NCI-H2107 treated with DMSO at 0.1 percent for 48 hours (cell line): ENCODE measurements at regions not wholly inside any gene's neighbourhood (a gene's known extent, or its start where the extent isn't known, plus 50 kb on each side); places are given as distances from the start of the nearest gene placed in this dataset.

ENCODE experiments used
- DNase-seq: peaks from one replicate; lab custom pipeline; 2025; ENCODE audit not compliant: unreplicated experiment; lab: John Stamatoyannopoulos, UW

DNA sequence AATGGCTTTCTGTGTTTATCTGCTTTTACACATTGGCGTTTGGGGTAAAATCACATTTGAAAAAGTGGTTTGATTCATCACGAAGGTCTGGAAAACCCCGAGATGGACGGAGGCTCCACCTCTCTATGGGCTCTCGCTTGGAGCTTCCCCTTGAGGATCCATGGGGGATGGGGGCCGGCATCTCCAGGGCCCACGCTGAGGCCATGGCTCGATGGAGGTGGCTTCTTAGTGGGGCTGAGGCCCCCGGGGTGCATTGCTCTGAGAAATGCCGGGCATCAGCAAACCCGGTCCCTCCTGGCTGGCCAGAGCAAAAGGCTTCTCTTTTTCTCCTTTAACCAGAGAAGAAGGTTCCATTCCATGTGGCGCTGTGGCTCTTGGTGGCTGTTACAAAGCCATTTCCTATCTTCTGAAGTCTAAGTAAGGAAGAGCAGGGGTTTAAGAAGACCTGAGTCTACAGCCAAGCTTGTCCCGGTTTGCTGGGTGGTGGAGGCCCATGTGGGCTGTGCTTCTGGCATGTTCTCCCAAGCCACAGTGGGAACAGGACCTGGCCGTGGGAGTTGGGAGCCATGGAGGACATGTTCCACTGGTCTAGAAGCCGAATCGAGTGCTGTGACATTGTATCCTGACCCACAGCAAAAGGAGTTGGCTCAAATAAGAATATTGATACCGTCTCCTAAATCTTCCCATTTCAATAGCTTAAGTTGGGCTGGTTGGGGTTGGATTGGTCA lies 243.5 kb upstream of the PITRM1 start:
- DNase-seq, result no peak

DNA sequence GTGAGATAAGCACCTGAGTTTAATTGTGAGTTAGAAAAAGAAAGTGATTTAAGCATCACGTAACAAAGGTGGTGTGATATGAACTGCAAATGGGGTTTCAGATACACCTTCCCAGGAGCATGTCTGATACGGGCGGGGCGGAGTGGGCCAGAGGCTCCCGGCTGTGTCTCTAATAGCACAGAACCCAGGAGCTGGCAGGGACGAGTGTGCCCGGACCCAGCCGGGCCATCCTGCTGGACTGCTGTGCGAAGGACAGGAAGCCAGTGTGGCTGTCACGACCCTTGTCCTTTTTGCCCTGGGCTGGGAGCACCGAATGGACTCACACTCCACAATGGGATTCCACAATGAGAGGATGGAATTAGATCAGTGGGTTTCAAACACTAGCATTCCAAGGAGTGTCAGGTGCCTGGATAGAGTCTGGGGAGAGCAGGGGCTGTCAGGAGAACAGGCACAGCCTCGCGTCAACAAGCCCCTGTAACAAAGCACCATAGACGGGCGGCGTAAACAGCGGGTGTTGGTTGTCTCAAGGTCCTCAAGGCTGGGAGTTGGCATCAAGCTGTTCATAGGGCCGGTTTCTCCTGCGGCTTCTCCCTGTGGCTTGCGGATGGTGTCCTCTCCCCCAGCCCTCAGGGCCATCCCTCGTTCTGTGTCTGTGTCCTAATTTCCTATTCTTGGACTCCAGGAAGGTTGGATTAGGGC lies 242.6 kb upstream of the PITRM1 start:
- no peak for DNase-seq

DNA sequence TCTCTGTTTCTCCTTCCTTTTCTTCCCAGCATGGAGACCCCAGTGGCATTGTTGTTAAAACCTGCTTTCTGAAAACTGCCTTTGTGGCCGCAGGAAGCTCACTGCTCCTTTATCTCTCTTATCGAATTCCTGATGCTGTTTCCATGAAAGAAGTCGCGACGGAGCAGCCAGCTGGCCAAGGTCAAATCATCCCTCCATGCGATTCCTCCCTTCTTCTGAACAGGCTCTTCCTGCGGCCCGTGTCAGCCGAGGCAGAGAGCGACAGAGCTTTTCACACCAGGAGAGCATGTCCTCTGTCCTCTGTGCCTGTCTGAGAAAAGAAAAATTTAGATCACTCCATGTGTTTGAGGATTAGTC lies 242.1 kb upstream of the PITRM1 start:
- no peak for DNase-seq

DNA sequence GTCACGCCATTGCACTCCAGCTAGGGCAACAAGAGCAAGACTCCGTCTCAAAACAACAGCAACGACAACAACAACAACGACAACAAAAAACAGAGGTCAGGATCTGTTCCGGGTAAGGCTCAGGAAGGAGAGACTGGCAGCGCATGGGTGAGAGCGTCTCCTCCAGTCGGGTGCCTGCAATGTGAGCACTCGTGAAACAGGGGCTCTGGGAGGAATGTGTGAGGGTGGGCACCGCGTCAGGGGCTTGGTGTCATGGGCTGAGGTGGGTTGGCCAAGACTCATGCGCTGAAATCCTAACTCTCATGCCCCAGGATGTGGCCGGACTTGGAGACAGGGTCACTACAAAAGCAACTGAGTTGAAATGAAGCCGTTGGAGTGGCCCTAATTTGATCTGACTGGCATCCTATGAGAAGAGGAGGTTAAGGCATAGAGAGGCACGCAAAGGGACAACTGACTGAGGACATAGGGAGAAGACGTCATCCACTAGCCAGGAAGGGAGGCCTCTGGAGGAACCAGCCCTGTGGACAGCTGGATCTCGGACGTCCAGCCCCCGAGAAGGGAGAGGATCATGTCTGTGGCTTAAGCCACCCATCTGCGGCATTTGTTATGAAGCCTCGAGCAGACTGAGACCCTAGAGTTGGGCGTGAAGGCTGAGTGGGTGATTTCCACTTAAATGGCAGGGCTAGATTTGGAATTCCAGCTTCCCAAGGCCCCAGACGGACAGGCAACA lies 241.5 kb upstream of the PITRM1 start:
- no peak for DNase-seq

DNA sequence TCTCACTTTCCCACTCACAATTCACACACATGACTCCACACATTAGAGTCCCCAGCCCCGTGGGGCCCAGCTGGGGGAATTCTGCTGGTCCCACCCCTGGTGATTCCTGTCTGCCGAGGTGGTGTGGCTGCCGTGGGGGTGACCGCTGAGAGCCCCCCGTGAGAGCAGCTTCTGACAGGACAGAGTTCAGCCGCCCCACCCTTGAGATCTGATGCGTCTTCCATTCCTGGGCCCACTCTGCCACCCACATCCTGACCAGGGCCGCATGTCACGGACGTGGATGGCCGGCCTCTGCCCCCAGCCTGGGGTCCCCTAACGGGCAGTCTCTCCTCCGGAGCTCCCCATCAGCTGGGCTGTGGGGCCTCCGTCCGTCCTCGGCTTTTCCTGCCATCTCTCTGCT lies 240.1 kb upstream of the PITRM1 start:
- no peak for DNase-seq

DNA sequence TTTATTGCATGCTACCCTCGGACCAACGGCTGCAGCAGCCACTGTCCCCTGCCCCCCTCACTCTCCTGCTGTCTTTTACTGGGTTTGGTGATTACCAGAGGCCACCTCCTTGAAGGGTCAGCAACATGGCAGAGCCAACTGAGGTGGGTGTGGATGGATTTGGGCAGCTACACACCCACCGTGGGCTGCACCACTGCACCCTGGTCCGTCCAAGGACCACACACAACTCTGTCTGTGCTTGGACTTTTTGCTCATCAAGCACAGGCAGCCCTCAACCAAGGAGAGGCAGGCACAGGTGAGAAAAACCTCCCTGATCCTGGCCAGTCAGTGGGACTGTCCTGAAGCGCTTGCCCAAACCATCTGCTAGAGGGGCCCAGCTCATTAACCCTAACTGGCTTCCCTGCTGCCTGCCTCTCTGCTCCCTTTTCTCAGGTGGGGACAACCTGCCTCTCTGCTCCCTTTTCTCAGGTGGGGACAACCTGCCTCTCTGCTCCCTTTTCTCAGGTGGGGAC lies 239.5 kb upstream of the PITRM1 start:
- no peak for DNase-seq

DNA sequence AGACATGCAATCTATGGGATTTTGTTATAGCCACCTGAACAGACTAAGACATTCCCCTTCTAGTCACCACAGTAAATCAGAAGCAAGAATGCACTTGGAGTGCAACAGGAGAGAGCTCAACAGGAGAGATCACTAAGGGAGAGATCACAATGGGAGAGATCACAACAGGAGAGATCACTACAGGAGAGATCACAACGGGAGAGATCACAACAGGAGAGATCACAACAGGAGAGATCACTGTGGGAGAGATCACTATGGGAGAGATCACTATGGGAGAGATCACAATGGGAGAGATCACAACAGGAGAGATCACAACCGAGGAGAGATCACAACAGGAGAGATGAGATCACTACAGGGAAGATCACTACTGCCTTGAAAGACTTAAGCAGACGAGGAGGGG lies 238.5 kb upstream of the PITRM1 start:
- DNase-seq, result no peak

DNA sequence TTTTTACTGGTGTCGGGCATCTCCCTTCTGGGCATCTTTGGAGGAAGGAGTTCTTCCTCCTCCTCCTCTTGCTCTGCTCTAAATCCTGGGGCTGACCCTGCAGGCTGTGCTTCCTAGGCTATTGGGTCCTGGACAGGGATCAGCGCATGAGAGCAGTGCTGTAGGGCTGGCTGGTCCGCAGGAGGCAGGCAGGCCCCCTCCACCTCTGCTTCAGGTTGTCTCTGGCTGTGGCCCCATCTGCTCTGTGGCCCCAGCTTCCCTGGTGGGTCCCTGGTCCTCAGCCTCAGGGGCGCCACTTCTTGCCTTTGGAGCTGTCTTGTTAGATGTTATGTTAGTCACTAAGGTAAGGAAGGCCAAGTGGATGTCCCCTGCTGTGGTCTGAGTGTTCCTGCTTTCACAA lies 237.3 kb upstream of the PITRM1 start:
- DNase-seq, result no peak

DNA sequence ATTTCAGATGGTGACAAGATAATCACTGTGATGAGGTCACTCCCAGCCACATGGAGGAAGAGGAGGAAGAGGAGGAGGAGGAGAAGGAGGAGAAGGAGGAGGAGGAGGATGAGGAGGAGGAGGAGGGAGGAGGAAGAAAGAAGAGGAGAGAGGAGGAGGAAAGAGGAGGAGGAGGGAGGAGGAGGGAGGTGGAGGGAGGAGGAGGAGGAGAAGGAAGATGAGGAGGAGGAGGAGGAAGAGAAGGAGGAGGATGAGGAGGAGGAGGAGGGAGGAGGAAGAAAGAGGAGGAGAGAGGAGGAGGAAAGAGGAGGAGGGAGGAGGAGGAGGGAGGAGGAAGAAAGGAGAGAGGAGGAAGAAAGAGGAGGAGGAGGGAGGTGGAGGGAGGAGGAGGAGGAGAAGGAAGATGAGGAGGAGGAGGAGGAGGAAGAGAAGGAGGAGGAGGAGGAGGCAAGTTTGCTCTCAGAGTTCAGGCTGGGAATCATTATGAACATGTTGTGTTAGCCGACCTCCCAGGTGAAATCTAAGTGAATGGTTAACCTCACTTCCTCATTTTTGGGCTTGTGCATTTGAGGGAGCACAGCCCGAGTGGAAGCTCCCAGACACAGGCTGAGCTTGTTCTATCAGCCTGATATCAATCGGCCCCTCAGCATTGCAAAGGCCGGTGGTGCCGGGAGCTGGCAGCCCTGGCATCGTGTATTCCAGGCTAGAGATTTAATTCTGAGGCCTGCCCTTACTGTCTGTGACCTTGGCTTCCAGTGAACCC lies 236.2 kb upstream of the PITRM1 start:
- no peak for DNase-seq

DNA sequence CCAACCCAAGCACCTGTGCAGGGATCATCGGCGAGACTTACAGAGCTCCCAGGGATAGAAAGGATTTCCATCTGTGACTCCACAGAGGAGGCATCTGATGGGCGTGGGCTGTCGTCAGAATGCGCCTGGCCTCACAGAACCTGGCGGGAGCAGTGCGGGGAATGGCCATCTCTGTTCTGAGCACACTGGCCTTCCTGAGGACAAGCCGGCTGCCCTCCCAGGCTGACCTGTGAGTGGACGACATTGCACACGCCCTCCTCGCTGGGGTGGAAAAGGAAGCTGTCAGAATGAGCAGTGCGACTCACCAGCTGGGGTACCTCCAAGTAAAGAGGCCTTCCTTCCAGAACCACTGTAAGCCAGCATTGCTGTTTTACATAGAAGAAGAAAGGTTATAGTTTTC lies 234.6 kb upstream of the PITRM1 start:
- DNase-seq, result no peak

DNA sequence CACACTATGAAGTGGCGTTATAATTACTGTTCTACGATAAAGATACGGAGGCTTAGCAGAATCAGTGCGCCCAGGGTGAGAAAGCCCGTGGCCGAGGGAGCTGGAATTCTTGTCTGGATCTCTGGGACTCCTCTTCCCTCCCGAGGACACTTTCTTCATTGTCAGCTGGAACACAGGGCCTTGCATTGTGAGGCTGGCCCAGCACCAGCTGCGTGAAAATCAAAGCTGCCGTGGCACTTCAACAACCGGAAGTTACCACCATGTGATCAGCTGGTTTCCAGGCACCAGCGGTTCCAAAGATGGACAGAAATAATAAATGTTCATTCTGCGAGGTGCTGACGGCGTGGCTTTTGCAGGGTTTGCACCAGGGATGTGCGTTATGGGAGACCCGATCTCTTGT lies 234.0 kb upstream of the PITRM1 start:
- DNase-seq, result no peak

DNA sequence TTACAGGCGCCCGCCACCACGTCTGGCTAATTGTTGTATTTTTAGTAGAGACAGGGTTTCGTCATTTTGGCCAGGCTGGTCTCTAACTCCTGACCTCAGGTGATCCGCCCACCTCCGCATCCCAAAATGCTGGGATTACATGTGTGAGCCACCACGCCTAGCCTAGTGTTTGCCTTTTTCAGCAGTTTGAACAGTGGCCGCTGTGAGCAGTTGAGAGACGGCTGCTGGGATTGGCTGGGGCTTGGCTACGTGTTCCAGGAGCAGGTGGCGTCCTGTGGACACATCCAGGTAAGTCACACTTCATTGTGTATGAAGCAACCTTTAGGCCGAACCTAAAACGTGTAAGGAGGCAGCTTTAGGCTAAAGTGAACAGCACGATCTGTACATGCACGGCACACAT lies 231.8 kb upstream of the PITRM1 start:
- no peak for DNase-seq

DNA sequence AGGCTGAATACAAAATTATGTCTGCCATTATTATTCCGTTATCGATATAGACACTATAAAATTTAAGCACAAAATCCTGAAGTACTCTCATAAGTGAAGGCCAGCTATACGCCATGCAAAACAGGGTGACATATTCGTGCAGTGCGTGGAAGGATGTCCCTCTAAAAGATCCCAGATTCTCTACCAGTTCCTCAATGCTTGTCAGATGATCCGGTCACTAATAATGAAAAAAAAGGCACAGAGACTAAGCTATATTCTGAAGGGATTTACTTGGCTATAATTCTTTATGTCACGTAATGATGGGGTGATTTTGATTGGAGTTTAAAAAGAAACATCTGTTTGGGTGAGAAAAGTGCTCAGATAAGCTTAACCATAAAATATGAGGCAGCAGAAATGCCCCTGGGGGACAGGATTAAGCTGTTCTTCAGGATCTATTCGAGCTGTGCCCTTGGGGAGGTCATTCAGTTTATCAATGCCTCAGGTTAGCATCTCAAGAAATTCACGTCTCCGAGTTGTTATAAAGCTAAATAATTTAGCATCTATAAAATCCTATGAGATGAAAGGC lies 229.7 kb upstream of the PITRM1 start:
- no peak for DNase-seq

DNA sequence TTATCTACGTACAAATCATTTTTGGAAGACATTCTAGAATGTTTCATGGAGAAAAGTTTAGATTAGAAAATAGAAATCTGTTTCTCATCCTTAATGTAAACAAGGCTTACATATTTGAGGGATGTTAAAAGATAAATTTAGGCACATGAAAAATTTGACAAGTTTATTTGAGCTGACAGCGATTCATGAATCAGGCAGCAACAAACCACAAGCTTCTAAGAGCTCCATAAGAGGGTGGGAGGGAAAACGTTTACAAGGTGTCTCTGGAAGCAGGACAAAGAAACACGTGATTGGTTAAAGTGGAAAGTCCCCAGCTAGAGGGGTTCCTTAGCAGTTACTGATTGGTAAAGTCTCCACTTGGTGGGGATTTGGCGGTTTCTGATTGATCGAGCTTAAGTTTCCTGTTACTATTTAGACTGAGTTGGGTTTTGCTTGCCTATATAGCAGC lies 228.9 kb upstream of the PITRM1 start:
- DNase-seq, result no peak

DNA sequence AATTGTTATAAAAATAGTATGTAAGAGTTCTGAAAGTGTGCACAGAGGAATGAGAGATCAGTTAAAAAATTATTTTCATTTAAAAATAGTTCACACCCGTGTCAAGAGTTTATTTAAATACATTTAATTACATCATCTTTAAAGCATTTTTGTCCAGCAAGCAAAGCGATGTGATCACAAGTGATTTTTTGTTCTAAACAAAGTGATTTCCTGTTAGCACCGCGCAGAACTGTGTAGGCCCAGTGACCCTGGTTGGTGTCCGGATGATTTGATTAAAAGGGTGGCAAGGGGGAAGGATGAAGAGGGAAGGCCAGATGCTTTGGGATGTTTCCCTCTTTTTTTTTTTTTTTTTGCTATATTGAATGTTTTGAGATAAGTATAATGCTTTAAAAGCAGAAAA lies 227.8 kb upstream of the PITRM1 start:
- DNase-seq, result no peak

DNA sequence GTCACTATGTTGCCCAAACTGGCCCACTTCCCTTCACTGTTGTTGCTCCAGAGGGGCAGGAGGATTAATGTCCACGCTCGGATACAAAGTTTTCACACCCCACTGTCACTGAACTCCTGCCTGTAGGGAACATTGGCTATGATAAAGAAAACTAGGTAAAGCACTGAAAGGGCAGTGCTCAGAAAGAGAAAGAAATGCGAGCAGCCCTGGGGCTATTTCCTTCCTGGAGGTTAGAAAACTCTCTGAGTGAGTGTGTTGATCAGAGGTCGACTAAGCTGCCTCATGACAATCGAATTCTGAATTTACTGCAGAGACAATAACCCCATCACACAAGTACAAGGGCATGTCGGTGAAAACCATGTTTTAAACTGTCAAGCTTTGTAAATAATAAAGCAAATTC lies 227.2 kb upstream of the PITRM1 start:
- DNase-seq, result no peak

DNA sequence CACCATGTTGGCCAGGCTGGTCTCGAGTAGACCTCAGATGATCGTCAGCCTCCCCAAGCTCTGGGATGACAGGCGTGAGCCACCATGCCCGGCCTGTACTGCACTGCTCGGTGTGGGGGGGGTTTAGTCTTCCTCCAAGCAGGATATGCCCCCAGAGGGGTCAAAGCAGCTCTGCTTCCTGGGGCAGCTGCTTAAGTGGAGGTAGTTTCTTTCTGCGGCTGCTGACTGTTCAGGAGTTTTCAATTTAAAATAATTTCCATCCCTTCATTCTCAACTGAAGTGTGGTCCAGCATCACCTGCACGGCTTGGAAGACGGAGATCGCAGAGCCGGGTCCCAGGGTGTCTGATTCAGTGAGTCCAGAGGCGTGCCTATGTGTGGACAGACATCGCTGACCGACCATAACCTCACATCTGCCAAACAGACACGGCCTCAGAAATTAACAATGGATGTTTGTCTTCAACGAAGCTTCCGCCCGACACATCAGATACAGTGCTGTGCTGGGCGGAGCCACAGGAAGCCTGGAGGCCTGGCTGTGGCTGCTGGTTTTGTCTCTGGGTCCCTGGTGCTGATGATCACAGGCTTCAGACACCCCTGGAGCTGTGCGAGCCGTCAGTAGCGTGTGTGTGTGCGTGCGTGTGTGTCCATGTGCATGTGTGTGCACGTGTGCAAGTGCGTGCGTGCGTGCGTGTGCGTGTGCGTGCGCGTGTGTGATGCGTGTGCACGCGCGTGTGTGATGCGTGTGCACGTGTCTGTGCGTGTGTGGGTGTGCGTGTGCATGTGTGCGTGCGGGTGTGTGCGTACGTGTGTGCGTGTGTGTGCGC lies 226.5 kb upstream of the PITRM1 start:
- no peak for DNase-seq

DNA sequence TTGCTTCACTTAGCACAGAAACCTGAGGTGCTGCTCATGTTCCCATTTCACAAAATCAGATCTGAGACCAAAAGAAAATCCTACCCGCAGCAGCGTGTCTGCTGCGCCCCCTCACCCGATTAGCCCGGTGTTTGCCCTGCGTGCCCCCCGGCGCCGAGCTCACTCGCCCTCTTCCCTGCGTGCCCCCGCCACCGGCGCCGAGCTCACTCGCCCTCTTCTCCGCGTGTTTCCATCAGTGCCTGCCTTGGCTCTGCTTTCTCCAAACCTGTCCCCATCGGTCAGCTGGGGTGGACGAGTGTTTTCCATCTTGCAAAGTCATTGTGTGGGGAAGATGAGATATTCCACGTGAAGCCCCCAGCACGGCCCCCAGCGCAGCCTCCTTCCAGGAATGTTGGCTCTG lies 225.3 kb upstream of the PITRM1 start:
- no peak for DNase-seq

DNA sequence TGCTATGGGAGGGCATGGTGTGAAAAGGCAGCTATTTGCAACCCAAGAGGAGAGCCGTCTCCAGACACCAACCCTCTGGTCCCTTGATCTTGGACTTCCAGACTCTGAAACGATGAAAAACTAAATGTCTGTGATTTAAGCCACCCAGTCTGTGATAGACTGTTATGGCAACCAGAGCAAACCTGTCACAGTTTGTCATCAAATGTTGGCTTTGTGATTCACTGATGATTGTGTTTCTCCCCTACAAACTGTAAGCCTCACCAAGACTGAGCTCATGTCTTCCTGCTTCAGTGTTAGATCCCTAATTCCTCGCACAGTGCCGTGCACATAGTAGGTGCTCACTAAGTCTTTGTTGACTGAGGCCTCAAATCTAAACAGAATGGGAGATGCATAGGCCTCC lies 224.6 kb upstream of the PITRM1 start:
- DNase-seq, result no peak

DNA sequence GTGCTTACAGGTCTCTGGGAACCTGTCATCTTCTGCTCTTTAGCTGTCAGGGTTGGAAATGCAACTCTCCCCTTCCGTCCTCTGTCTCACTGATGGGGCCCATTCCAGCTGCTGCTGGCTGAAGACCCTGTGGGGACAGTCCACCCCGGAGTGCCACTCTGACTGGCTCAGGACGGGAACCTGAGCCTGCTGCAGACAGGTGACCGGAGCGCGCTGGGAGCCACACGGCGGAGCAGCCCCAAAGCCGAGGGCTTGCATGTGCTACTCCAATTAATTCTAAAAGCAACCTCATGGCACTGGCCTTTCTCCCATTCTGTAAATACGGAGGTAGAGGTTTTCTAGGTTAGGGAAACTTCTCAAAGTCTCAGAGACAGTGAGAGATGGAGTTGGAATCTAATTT lies 223.5 kb upstream of the PITRM1 start:
- DNase-seq, result no peak
